Testis (tissue), 2 donors: ENCODE measurements at regions not wholly inside any gene's neighbourhood (a gene's known extent, or its start where the extent isn't known, plus 50 kb on each side); places are given as distances from the start of the nearest gene placed in this dataset.

Experiments
- DNase-seq: peaks from one replicate; pipeline ENCODE4 v3.0.0-alpha.2; 2019
- H3K27ac ChIP-seq, 2 donors: fragments of 200-600 bp; sonication (generic); one replicate each; pipeline ENCODE4 v1.5.1; 2019
- H3K27me3 ChIP-seq: fragments of 200-600 bp; sonication (generic); one replicate; pipeline ENCODE4 v1.5.1; 2019
- H3K36me3 ChIP-seq: fragments of 200-600 bp; sonication (generic); one replicate; pipeline ENCODE4 v1.5.1; 2017; ENCODE audit warnings: low read depth; ENCODE audit errors: missing control alignments
- H3K4me1 ChIP-seq: fragments of 200-600 bp; sonication (generic); one replicate; pipeline ENCODE4 v1.5.1; 2019
- H3K4me3 ChIP-seq, 2 donors: fragments of 200-600 bp; sonication (generic); one replicate each; pipeline ENCODE4 v1.5.1; 2017 to 2019
- H3K9me3 ChIP-seq: fragments of 200-600 bp; sonication (generic); one replicate; pipeline ENCODE4 v1.5.1; 2017
- CTCF ChIP-seq, 3 experiments: fragments of 450-650 bp in 2 of 3; fragments of 200-600 bp in 1 of 3; sonication (generic) in 1 of 3; IDR thresholded peaks; one replicate each; pipeline ENCODE4 v1.5.1; 2016 to 2019; ENCODE audit warnings: antibody characterized with exemption in 3 of 3, mild to moderate bottlenecking in 2 of 3, moderate library complexity in 1 of 3
- POLR2A ChIP-seq: fragments of 450-650 bp; IDR thresholded peaks from one replicate; pipeline ENCODE4 v1.6.1; 2017; ENCODE audit warnings: antibody characterized with exemption, mild to moderate bottlenecking, moderate library complexity
- WGBS, 2 donors: methylation state at CpG; one replicate each; pipeline ENCODE4 v1.1.5; 2018; 5-methylcytosine and 5-hydroxymethylcytosine counted together
- intact Hi-C: fragments of 100-400 bp; cut with DNase I; formaldehyde crosslinking; loops from one replicate; pipeline ENCODE4 v1.15.1; 2023; ENCODE audit warnings: low total_unique reads

- intact Hi-C loops, result no loop called here
- no peak for DNase-seq
- no peaks in the 10 kb centered on the region for H3K4me1 ChIP-seq
- no peaks in the 10 kb centered on the region for H3K27me3 ChIP-seq
- no peaks in the 10 kb centered on the region for H3K9me3 ChIP-seq
- TF ChIP-seq POLR2A, result no peak
- no peak for TF ChIP-seq CTCF (IDR thresholded peaks at IDR 0.05)
- H3K4me3 ChIP-seq, result no peak overlapping the region
- H3K27ac ChIP-seq, result no peak overlapping the region
- no peaks in the 10 kb centered on the region for H3K36me3 ChIP-seq
- 70 to 74% methylated on average over 7 of the region's 7 CpGs for WGBS, 2 donors
Measured at GRCh38 chr14:101188571-101188915, 285.0 kb upstream of the RTL1 start.

- no peak overlapping the region for H3K27ac ChIP-seq
- no peak for DNase-seq
- H3K4me1 ChIP-seq, result no peaks in the 10 kb centered on the region
- no peaks in the 10 kb centered on the region for H3K9me3 ChIP-seq
- TF ChIP-seq POLR2A, result no peak
- no peak for TF ChIP-seq CTCF (IDR thresholded peaks at IDR 0.05)
- intact Hi-C loops, result no loop called here
- no peak overlapping the region for H3K4me3 ChIP-seq
- WGBS, 2 donors, result 76 to 81% methylated on average over 2 of the region's 2 CpGs
- H3K27me3 ChIP-seq, result no peaks in the 10 kb centered on the region
- H3K36me3 ChIP-seq, result no peaks in the 10 kb centered on the region
Measured at GRCh38 chr14:101189266-101189665, 285.7 kb upstream of the RTL1 start.

GRCh38 chr14:101189962-101190560 is 286.5 kb upstream of the RTL1 start:
- WGBS, 2 donors, result 85 to 87% methylated on average over 3 of the region's 3 CpGs
- H3K27me3 ChIP-seq, result no peaks in the 10 kb centered on the region
- no peak for DNase-seq
- TF ChIP-seq POLR2A (no peak), CTCF (IDR thresholded peaks at IDR 0.05) (no peak)
- H3K9me3 ChIP-seq, result no peaks in the 10 kb centered on the region
- no peaks in the 10 kb centered on the region for H3K4me1 ChIP-seq
- H3K36me3 ChIP-seq, result no peaks in the 10 kb centered on the region
- H3K4me3 ChIP-seq, result no peak overlapping the region
- intact Hi-C loops, result no loop called here
- H3K27ac ChIP-seq, result no peak overlapping the region

GRCh38 chr14:101191101-101191720 is 287.7 kb upstream of the RTL1 start:
- TF ChIP-seq POLR2A, result no peak
- no peak for TF ChIP-seq CTCF (IDR thresholded peaks at IDR 0.05)
- DNase-seq, result no peak
- intact Hi-C loops, result no loop called here
- 80 to 100% methylated on average over 3 to 6 of the region's 6 CpGs for WGBS, 2 donors
- Histone ChIP-seq H3K36me3 (no peaks in the 10 kb centered on the region), H3K27me3 (no peaks in the 10 kb centered on the region), H3K4me3 (no peak overlapping the region), H3K27ac (no peak overlapping the region), H3K9me3 (no peaks in the 10 kb centered on the region), H3K4me1 (no peaks in the 10 kb centered on the region)
